HL-60 (cell line): ENCODE measurements at regions not wholly inside any gene's neighbourhood (a gene's known extent, or its start where the extent isn't known, plus 50 kb on each side); places are given as distances from the start of the nearest gene placed in this dataset.

Experiments used
- DNase-seq, 2 experiments: peaks; one replicate each; pipeline ENCODE4 v3.0.0-alpha.2; 2010 to 2020; ENCODE audit warnings: low read depth in 1 of 2, low spot score in 1 of 2
- H3K27ac ChIP-seq: fragments of 250-450 bp; sonication (Bioruptor Pico); replicated peaks from 2 replicates; pipeline ENCODE4 v1.5.1; 2020; ENCODE audit warnings: mild to moderate bottlenecking, moderate library complexity
- H3K27me3 ChIP-seq: fragments of 250-450 bp; sonication (Bioruptor Pico); 2 replicates; pipeline ENCODE4 v1.5.1; 2021; ENCODE audit warnings: mild to moderate bottlenecking, moderate library complexity; ENCODE audit not compliant: insufficient read depth, poor library complexity, severe bottlenecking
- H3K4me3 ChIP-seq: replicated peaks from 2 replicates; pipeline ENCODE4 v1.5.1; 2011; ENCODE audit warnings: mild to moderate bottlenecking, control low read depth, low read length; ENCODE audit not compliant: insufficient read depth
- CTCF ChIP-seq: IDR thresholded peaks from one replicate; pipeline ENCODE4 v1.5.1; 2011; ENCODE audit warnings: low read length, control low read depth, inconsistent platforms; ENCODE audit not compliant: insufficient read depth
- GABPA ChIP-seq: IDR thresholded peaks from 2 replicates; pipeline ENCODE4 v1.6.1; 2012; ENCODE audit warnings: low read depth
- POLR2AphosphoS5 ChIP-seq: IDR thresholded peaks from 2 replicates; pipeline ENCODE4 v1.6.1; 2012; ENCODE audit warnings: low read depth
- REST ChIP-seq: IDR thresholded peaks from 2 replicates; pipeline ENCODE4 v1.6.1; 2012; ENCODE audit warnings: low read depth; ENCODE audit not compliant: insufficient replicate concordance
- SPI1 ChIP-seq: IDR thresholded peaks from 2 replicates; pipeline ENCODE4 v1.6.1; 2012; ENCODE audit warnings: low read depth, mild to moderate bottlenecking, borderline replicate concordance

GRCh38 chr16:76732894-76733293, 455.7 kb downstream of the CNTNAP4 start:
- TF ChIP-seq REST (no peak), CTCF (no peak)
- H3K27ac ChIP-seq = no peak overlapping the region
- no peak for DNase-seq
- H3K27me3 ChIP-seq = no peaks in the 10 kb centered on the region
- H3K4me3 ChIP-seq = no peak overlapping the region

GRCh38 chr16:76741623-76742022, 449.4 kb upstream of the MON1B start:
- H3K4me3 ChIP-seq = no peak overlapping the region
- TF ChIP-seq SPI1 (no peak), CTCF (no peak), POLR2AphosphoS5 (no peak), GABPA (no peak), REST (no peak)
- H3K27me3 ChIP-seq = no peaks in the 10 kb centered on the region
- no peak for DNase-seq
- no peak overlapping the region for H3K27ac ChIP-seq

GRCh38 chr16:76748461-76749348, 442.3 kb upstream of the MON1B start:
- DNase-seq = no peak
- Histone ChIP-seq H3K27ac (no peak overlapping the region), H3K4me3 (no peak overlapping the region), H3K27me3 (no peaks in the 10 kb centered on the region)
- TF ChIP-seq SPI1 = no peak
- no peak for TF ChIP-seq CTCF
- no peak for TF ChIP-seq REST
- no peak for TF ChIP-seq GABPA
- TF ChIP-seq POLR2AphosphoS5 = no peak
